ENCODE measurements at regions not wholly inside any gene's neighbourhood (a gene's known extent, or its start where the extent isn't known, plus 50 kb on each side); places are given as distances from the start of the nearest gene placed in this dataset.
"Not testable (repeated sequence)": the region's sequence is repeated elsewhere in the genome, so short reads cannot be mapped to it uniquely, and the experiment has no call there.

GRCh38 chrX:2640436-2641150 is 50.5 kb upstream of the CD99 start:
- no peak for FAIRE-seq

- FAIRE-seq: no peak
These were observed 52.8 kb upstream of the CD99 start for GRCh38 chrX:2638279-2638678.

GRCh38 chrX:2635342-2635741 is 55.8 kb upstream of the CD99 start:
- FAIRE-seq: no peak

- no peak for FAIRE-seq
These were observed 58.3 kb upstream of the CD99 start for GRCh38 chrX:2632533-2633504.

GRCh38 chrX:2631743-2632532 is 59.2 kb upstream of the CD99 start:
- FAIRE-seq: no peak

- not testable (repeated sequence) for FAIRE-seq
These were observed 60.0 kb upstream of the CD99 start for GRCh38 chrX:2630935-2631742.

GRCh38 chrX:2630008-2630934 is 60.8 kb upstream of the CD99 start:
- not testable (repeated sequence) for FAIRE-seq

GRCh38 chrX:2629316-2630007 is 61.6 kb upstream of the CD99 start:
- FAIRE-seq: no peak

GRCh38 chrX:2628751-2629315 is 62.3 kb upstream of the CD99 start:
- FAIRE-seq: no peak

- no peak for FAIRE-seq
These were observed 63.7 kb upstream of the CD99 start for GRCh38 chrX:2627272-2627867.

- no peak for FAIRE-seq
These were observed 64.3 kb upstream of the CD99 start for GRCh38 chrX:2626750-2627149.

GRCh38 chrX:2620576-2620975 is 70.5 kb upstream of the CD99 start:
- no peak for FAIRE-seq

GRCh38 chrX:2618516-2618915 is 72.6 kb upstream of the CD99 start:
- no peak for FAIRE-seq

- FAIRE-seq: peak; percentile 3
These were observed 76.2 kb upstream of the CD99 start for GRCh38 chrX:2614911-2615310.

GRCh38 chrX:2610246-2611170 is 80.6 kb upstream of the CD99 start:
- FAIRE-seq: no peak

GRCh38 chrX:2609431-2610238 is 81.5 kb upstream of the CD99 start:
- no peak for FAIRE-seq

GRCh38 chrX:2608638-2609430 is 82.3 kb upstream of the CD99 start:
- no peak for FAIRE-seq
